HS-27A (cell line): ENCODE measurements at regions not wholly inside any gene's neighbourhood (a gene's known extent, or its start where the extent isn't known, plus 50 kb on each side); places are given as distances from the start of the nearest gene placed in this dataset.
"Not testable (repeated sequence)": the region's sequence is repeated elsewhere in the genome, so short reads cannot be mapped to it uniquely, and the experiment has no call there.

Source experiments
- DNase-seq: peaks from one replicate; pipeline ENCODE4 v3.0.0-alpha.2; 2012; ENCODE audit warnings: low read depth, missing footprints

DNA sequence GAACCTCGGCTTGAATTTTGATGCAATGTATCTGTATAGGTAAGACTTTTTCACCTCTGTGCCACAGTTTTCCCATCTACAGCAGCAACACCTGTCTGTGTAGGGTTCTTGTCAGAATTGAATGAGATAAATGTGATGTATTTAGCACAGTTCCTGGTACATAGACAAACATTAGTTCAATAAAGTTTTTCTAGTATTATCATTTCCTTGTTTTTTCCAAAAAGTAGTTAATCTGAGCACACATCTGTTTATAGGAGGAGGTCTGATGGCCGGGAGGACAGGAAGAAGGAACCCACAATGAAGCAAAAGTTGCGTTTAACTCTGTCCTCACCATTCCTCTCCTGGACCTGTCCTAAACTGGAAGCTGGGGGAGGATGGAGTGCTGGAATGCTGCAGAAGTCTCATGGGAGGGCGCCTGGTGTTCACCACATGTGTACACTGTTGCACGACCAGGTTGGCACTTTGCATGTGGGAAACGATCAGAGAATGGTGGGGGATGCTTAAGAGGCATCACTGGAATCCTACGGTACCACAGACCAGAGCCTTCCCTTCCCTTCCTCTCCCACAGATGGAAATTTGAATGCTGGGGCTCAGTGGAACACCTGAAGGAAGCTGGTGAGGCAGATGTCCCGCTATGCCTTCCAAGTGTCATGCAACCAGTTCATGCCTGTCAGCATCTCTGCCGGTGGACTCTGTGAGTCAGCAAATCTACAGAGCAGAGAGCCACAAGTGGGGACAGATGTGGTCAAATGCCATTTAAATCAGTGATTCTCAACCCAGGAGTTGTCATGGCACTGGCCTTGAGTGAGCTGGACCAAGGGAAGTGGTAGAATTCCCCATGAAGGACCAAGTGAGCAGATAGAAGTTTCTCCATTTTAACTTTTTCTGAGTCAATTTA lies 315.6 kb downstream of the DLEU7 start:
- DNase-seq, result no peak

DNA sequence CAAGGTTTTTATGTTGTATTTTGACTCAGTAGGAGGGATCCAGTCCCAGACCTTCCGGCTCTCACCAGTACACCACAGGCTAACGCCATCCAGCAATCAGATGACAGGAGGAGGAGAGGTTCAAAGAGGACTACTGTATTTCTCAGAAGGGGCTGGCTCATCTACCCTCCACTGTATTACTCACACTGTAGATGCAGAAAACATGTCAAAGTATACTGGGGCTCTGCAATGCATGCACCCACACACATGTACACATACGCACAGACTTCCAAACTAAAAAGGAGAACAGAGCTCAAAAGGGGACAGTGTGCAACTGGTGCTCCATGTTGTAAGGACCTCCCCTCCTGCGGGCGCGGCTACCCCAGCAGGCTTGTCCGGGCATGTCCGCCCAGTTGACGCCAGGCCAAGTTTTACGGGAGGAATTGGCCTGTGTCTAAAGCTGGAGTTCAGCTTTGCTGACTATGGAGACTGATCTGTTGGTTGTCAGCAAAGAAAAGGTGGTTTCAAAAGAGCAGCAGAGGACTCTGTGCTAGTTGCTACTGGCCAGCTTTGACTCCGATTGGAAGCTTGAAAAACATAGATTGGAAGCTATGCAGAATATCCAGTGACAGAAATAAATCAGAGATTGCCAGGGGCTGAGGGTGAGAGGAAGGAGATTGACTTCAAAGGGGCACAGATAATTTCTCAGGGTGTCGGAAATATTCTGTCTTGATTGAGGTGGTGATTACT lies 314.2 kb downstream of the DLEU7 start:
- no peak for DNase-seq

DNA sequence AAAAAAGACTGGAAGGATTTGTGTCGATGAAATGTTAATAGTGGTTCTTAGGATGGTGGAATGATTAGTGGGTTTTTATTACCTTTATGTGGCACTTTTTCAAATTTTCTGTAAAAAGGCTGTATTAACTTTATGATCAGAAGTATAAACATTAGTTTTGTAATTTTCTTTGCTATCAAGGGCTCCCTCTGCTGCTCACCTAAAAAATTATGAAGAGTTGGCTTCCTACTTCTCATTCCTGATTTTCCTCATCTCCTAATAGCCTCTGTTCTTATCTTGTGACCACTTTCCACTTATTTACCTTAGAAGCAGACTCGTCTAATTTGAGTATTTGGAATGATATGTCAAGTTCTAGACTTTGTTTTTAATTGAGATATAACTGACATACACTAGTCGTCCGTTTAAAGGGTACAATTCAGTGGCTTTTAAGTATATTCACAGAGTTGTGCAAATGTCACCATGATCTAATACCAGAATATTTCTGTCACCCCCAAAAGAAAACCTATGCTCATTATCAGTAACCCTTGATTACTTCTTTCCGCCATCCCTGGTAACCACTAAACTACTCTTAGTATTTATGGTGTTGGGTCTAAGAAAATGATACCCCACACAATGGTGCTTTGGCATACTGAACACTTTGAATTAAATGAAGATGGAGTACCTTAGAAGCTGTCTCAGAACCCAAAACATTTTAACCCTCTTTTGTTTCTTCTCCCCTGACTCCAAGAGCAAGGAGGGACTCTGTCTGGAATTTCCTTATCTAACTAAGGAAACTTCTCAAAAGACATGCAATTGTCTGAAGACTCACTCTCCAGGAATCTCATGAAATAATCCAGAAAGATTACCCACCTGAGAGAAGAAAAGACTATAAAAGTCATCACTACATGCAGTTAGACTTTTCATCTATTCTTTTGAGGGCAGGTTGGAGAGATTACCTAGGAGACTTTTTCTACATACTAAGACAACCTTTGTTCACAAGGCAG lies 311.3 kb downstream of the DLEU7 start:
- no peak for DNase-seq

- DNase-seq, result no peak
Observed at GRCh38 chr13:50535050-50535449, 308.4 kb downstream of the DLEU7 start.

DNA sequence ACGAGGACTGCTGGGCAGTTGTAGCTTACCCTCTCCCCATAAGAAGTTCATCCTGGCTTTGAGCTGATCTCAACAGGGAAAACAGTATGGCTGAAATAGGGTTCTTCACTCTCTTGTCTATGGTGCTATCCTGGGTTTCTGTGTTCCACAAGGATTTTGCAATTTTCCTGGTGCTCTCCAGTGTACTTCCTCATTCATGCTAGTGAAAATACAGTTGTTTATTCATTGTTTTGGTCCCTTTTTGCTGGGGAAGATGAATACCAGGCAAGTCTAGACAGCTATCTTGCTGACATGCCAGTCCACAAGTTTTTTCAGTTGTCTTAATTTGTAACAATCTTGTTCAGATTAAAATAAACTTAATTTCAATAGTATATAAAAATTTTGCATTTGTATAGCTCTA lies 306.5 kb downstream of the DLEU7 start:
- no peak for DNase-seq

GRCh38 chr13:50539791-50540530 lies 303.5 kb downstream of the DLEU7 start:
- no peak for DNase-seq

DNA sequence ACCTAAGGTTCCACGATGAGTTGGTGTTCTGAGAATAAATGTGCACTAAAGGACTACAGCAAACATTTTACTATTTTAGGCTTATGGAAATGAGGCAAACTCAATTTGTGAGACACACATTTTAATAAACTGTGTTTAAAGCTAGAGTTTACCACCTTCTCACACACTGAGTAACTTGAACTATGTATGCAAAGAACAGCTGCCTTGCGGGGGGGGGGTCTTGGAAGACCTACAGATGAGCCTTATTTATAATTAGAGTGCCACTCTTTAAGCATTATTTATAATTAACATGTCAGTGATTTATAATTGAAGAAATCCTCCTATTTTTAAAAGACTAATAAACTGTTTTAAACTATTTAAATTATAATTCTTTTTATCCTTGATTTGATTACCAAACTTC lies 300.4 kb downstream of the DLEU7 start:
- no peak for DNase-seq

GRCh38 chr13:50543782-50544181 lies 299.7 kb downstream of the DLEU7 start:
- DNase-seq, result no peak

GRCh38 chr13:50544211-50544610 lies 299.3 kb downstream of the DLEU7 start:
- no peak for DNase-seq

- DNase-seq, result not testable (repeated sequence)
Observed at GRCh38 chr13:50547175-50547574, 296.3 kb downstream of the DLEU7 start.

DNA sequence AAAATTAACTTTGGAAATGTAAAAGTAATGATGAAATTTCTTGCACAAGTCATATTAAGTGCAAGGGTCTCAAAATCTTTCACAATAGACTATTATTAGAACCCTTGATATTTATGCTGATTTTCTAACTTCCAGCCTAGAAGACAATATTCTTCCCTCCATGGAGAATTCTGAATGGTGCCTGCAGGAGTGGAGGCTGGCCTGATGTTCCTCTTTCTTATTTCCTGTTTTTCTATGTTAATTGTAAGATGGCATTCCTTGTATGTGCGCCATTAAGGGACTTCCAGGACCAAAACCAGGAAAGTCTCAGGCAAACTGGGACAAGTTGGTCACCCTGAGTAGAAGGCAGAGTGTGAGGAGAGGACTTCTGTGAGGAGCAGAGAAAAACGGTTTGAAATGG lies 294.9 kb downstream of the DLEU7 start:
- no peak for DNase-seq

- no peak for DNase-seq
Observed at GRCh38 chr13:50549221-50549942, 294.1 kb downstream of the DLEU7 start.

GRCh38 chr13:50550151-50550550 lies 293.3 kb downstream of the DLEU7 start:
- no peak for DNase-seq

DNA sequence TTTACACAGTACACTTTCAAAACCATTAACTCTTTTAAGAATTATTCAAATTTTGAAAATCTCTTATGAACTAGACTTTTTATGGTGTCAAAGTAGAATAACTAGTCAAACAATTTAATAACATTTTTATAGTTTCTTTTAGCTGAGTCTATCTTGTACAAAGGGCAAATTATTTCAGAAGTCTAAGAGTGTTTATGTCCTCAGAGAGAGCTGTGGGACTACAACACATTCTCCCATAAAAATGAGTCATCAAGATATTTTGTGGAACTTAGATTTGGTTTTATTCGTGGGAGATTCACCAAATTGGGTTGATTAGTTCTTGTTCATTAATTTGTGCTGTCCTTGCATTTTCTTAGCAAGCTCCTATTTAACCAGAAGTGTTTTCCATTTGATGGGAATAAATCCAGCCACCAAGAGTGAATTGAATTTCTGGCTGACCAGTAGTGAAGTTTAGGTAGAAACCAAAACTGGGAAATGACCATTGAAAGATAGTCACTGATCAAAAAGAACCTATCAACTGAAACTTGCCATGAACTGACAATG lies 291.0 kb downstream of the DLEU7 start:
- no peak for DNase-seq

- no peak for DNase-seq
Observed at GRCh38 chr13:50561739-50562138, 281.8 kb downstream of the DLEU7 start.

DNA sequence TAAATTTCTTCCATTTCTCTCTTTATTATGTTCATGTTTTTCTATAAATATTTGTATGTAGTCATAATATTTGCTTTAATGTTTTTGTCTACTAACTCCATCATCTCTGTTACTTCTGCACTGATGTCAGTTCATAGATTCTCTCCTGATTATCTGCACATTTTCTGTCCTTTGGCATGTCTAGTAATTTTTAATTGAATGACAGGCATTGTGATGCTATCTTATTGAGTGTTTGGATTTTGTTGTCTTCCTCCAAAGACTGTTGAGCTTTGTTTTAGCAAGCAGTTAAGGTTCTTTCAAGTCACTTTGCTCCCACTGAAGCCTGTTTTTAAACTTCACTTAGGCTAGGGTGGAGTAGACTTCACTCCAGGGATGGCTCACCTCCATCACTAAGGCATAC lies 276.8 kb downstream of the DLEU7 start:
- DNase-seq, result no peak

- no peak for DNase-seq
Observed at GRCh38 chr13:50572129-50572528, 271.4 kb downstream of the DLEU7 start.

- DNase-seq, result no peak
Observed at GRCh38 chr13:50573066-50573465, 270.4 kb downstream of the DLEU7 start.

DNA sequence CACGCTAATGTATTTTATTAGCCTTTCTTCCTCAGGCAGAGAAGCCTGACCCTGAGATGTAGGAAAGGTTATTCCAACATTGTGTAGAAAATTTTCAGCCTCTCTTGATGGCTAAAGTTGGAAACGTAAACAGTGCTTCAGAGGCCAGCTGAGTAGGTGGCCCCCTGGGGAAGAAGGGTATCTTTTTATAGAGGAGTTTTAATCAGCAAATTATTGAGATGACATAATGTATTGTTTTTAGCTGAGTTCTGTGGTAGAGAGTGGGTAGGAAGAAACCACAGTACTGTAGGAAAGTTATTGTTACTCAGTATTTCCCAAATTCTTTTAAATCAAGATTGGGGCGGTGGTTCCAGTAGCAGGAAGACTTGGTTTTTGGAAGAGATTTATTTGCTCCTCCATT lies 268.8 kb downstream of the DLEU7 start:
- DNase-seq, result no peak

DNA sequence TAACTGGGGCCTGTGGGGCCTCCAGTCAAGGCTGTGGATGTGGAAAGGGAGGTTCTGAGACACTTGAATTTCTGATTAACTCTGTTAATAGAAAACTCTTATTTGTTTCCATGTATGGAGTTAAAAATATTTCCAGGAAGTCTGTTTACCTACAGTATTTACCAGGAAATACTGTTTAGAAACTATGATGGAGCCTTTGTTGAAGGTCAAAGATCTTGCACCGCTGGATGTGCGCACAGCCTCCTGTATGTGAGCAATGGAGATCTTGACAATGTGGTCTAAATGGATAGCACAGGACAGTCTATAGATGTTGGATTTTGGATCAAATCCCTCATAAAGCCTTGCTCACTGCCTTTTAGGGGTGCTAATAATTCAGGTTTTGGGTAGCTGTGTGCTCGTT lies 268.4 kb downstream of the DLEU7 start:
- no peak for DNase-seq

DNA sequence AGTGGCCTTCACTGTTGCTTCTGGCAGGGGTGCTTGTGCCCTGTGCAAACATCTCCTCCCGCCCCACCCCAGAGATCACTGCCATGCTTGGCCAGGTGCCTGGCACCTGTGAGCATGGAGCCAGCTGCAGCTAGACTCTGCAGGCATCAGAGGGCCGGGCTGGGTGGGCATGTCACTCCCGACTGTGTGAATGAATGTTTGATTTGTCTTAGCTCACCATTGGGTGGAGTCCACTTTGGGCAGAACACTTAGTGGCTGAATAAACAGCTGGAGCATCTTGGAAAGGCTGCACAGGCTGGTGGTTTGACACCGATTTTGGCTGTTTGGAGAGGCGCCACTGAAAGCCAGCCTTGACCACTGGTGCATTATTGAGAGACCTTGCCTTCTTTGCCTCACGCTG lies 267.3 kb downstream of the DLEU7 start:
- DNase-seq, result no peak
